Lower leg skin (tissue), 3 donors: ENCODE measurements at regions not wholly inside any gene's neighbourhood (a gene's known extent, or its start where the extent isn't known, plus 50 kb on each side); places are given as distances from the start of the nearest gene placed in this dataset.

Experiments
- POLR2A ChIP-seq, 2 donors: fragments of 450-650 bp; IDR thresholded peaks; one replicate each; pipeline ENCODE4 v1.6.1; 2016 to 2017; ENCODE audit warnings: antibody characterized with exemption in 2 of 2, mild to moderate bottlenecking in 1 of 2, moderate library complexity in 1 of 2
- TF ChIP-seq, protein P1 (sequence below), 3 donors: fragments of 450-650 bp; IDR thresholded peaks; one replicate each; pipeline ENCODE4 v1.5.1; 2016; ENCODE audit warnings: antibody characterized with exemption in 3 of 3, mild to moderate bottlenecking in 3 of 3, moderate library complexity in 2 of 3

DNA sequence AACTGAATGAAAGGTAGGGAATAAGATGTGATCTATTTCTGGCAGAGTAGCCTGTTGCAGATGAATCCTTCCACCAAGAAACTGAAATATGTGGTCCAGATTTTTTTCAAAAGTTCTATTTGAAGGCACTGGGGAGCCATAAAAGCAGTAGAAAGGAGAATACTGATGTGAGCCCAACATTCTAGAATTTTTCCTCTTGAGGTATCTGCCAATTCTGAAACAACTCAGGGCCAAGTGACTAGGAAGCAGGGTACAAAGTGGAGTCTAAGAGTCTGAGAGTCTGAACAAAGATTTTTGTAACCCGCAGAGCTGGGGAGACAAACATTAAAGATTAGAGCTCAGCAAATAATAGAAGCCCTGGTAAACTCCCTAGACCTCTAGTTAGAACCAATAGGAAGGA, 58.3 kb upstream of the SLCO3A1 start:
- TF ChIP-seq, protein P1, sequence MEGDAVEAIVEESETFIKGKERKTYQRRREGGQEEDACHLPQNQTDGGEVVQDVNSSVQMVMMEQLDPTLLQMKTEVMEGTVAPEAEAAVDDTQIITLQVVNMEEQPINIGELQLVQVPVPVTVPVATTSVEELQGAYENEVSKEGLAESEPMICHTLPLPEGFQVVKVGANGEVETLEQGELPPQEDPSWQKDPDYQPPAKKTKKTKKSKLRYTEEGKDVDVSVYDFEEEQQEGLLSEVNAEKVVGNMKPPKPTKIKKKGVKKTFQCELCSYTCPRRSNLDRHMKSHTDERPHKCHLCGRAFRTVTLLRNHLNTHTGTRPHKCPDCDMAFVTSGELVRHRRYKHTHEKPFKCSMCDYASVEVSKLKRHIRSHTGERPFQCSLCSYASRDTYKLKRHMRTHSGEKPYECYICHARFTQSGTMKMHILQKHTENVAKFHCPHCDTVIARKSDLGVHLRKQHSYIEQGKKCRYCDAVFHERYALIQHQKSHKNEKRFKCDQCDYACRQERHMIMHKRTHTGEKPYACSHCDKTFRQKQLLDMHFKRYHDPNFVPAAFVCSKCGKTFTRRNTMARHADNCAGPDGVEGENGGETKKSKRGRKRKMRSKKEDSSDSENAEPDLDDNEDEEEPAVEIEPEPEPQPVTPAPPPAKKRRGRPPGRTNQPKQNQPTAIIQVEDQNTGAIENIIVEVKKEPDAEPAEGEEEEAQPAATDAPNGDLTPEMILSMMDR (IDR thresholded peaks at IDR 0.05): no peak
- TF ChIP-seq POLR2A (IDR thresholded peaks at IDR 0.05): no peak
